ENCODE measurements at regions not wholly inside any gene's neighbourhood (a gene's known extent, or its start where the extent isn't known, plus 50 kb on each side); places are given as distances from the start of the nearest gene placed in this dataset.

- Histone ChIP-seq H3K36me3 (ENCODE audit: control insufficient read depth, insufficient read depth, low read length) (no peaks in the 10 kb centered on the region), H3K18ac (ENCODE audit: low read depth, low read length) (no peak overlapping the region), H2BK120ac (ENCODE audit: low read depth, low read length) (no peak overlapping the region), H3K9ac (ENCODE audit: low read depth, low read length) (no peak overlapping the region), H3K27me3 (ENCODE audit: control insufficient read depth, insufficient read depth, low read length) (no peaks in the 10 kb centered on the region), H3K4me3 (ENCODE audit: insufficient read depth, low read depth, low read length) (no peak overlapping the region), H3K14ac (replicated peaks; ENCODE audit: low read depth, low read length) (no peak overlapping the region), H3K4ac (ENCODE audit: low read depth, low read length) (no peak overlapping the region), H3K4me2 (ENCODE audit: low read depth, low read length) (no peak overlapping the region), H2BK5ac (ENCODE audit: low read depth, low read length, poor library complexity, severe bottlenecking) (no peak overlapping the region), H3K4me1 (ENCODE audit: control insufficient read depth, insufficient read depth, low read length) (no peaks in the 10 kb centered on the region), H4K91ac (ENCODE audit: insufficient read depth, low read depth, low read length) (no peak overlapping the region), H2BK15ac (ENCODE audit: low read depth, low read length) (no peak overlapping the region), H4K5ac (ENCODE audit: low read depth, low read length) (no peak overlapping the region), H2BK20ac (ENCODE audit: low read depth, low read length) (no peak overlapping the region), H3K79me1 (ENCODE audit: low read depth in 1 of 2, low read length in 2 of 2) (no peaks in the 10 kb centered on the region), H4K8ac (ENCODE audit: low read depth in 2 of 2, low read length in 2 of 2) (no peak overlapping the region), H2AK9ac (replicated peaks; ENCODE audit: low read depth, low read length, poor library complexity) (no peak overlapping the region), H4K20me1 (ENCODE audit: insufficient read depth, low read length) (no peaks in the 10 kb centered on the region), H2AK5ac (ENCODE audit: low read depth, low read length) (no peak overlapping the region), H3K56ac (ENCODE audit: extremely low read depth, insufficient read depth, low read length) (no peak overlapping the region), H3K9me3 (ENCODE audit: control insufficient read depth, insufficient read depth, low read length) (no peaks in the 10 kb centered on the region), H3K23ac (ENCODE audit: low read depth, low read length) (no peak overlapping the region), H3K27ac (ENCODE audit: insufficient read depth, low read length) (no peak overlapping the region), H3K9me1 (ENCODE audit: insufficient read depth, low read length) (no peaks in the 10 kb centered on the region), H2AFZ (replicated peaks; ENCODE audit: low read length, poor library complexity) (no peak overlapping the region)
- no CpG with 5 or more reads among the region's 3 CpGs for WGBS, 2 experiments (ENCODE audit: extremely low coverage in 2 of 2, insufficient read length in 1 of 2)
- no peak for TF ChIP-seq ELK1 (IDR thresholded peaks at IDR 0.05; ENCODE audit: borderline replicate concordance, low read depth, low read length)
- no peak for TF ChIP-seq CHD1 (IDR thresholded peaks at IDR 0.05; ENCODE audit: low read depth, low read length)
- TF ChIP-seq MXI1 (IDR thresholded peaks at IDR 0.05; ENCODE audit: borderline replicate concordance, low read depth, low read length): no peak
- TF ChIP-seq FOS (IDR thresholded peaks at IDR 0.05; ENCODE audit: low read depth, low read length): no peak
- TF ChIP-seq BHLHE40 (IDR thresholded peaks at IDR 0.05; ENCODE audit: low read depth, low read length): no peak
- no peak for TF ChIP-seq RAD21 (IDR thresholded peaks at IDR 0.05; ENCODE audit: low read length)
- ATAC-seq (ENCODE audit: low read depth) (no peak), DNase-seq (no peak)
- intact Hi-C loops (cut with micrococcal nuclease): no loop called here
- in situ Hi-C loops (cut with MboI; ENCODE audit: low sequenced_read_pairs): no loop called here
- ChIA-PET POLR2A (ENCODE audit: unreplicated experiment) (no interaction called here), CTCF (no interaction called here)
- dilution Hi-C loops (cut with HindIII; ENCODE audit: low sequenced_read_pairs, unreplicated experiment): no loop called here
- BruUV-seq (replicated peaks): no TSS peak
Measured at GRCh38 chr10:84676536-84676935, 348.1 kb downstream of the CCSER2 start.
